ENCODE measurements at regions not wholly inside any gene's neighbourhood (a gene's known extent, or its start where the extent isn't known, plus 50 kb on each side); places are given as distances from the start of the nearest gene placed in this dataset.
A peak's percentile ranks its signal among the peaks of the same experiment; 100 is the strongest.
"Not testable (repeated sequence)": the region's sequence is repeated elsewhere in the genome, so short reads cannot be mapped to it uniquely, and the experiment has no call there.

DNA sequence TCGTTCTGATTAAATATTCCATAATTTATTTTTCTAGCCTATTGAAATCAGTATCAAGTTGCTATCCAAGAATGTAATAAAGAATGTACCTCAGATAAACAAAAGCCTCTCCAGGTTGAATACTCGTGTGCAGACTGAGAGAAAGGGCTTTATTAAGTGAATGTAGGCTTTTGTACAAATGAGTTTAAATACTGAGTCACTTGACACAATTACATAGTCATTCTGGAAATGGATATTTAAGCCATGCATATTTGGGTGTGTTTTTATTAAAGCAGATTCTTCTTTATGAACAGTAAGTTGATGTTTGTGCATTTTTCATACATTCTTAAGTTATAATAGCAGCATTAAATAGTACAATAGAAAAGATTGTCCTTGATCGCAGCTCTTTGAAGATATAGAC lies 139.8 kb upstream of the GK2 start:
- no peak for DNase-seq (ENCODE audit: low read depth)

DNA sequence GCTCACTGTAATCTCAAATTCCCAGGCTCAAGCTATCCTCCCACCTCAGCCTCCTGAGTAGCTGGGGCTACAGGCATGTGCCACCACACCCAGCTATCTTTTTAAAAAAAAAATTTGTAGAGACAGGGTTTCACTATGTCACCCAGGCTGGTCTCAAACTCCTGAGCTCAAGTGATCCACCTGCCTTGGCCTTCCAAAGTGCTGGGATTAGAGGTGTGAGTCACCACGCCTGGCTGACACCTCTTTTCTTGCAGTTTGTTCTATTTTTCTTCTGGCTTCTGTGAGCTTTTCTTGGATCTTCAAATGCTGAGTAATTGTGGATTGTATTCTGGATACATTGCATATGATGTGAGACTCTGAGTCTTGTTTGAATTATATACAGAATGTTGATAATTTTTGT lies 137.3 kb upstream of the GK2 start:
- DNase-seq (ENCODE audit: low read depth), result not testable (repeated sequence)

DNA sequence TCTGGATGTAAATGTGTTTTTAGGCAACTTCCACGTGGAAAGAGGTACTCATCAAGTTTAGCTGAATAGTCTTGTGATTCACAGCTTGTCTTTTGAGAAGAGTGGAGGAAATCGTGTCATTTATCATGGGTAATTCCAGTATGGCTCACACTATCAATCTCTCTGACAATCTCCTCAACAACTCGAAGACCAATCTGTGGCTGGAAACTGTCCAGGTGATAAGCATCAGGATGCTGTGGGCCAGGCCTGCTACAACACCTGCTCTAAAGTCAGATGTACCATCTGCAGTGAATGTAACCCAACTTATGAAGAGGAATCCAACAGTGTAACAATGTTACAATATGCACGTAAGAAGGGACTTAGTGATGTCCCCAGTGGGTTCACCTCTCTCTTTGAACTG lies 132.1 kb upstream of the GK2 start:
- DNase-seq (ENCODE audit: low read depth), result no peak

DNA sequence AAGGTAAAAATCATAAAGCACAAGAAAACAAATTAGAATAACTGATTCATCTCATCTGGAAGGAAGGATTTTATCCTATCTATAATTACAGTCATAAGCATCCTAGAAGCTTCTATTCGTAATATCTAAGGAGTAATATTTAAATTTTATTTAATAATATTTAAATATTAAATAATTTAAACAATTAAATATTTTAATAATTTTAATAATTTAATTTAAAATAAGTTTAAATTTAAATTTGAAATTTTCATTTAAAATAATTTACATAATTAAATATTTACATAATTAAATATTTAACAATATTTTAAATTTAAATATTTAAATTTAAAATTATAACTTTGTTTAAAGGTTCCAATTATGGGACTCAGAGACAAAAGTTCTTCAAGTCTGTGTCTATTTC lies 127.5 kb upstream of the GK2 start:
- no peak for DNase-seq (ENCODE audit: low read depth)

DNA sequence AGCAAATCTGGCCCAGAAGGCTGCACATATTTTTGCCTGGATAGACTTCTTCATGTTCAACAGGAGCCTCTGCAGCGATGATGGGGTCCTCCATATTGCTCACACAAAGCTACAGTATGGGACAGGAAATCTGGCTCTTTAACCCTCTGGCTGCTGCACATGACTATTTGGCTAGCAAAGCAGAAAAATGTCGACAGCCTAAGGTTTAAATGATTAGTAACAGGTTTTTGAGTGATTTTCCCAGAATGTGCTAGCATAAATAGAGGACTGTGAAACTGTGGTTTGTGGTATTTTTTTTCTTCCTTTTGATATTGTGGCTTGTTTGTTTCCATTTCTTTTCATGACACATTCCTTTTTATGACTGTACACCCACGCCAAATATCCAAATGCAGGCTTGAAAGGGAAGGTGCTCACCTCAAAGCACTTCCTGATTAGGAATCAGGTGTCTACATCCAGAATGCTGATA lies 120.2 kb upstream of the GK2 start:
- DNase-seq (ENCODE audit: low read depth), result no peak

DNA sequence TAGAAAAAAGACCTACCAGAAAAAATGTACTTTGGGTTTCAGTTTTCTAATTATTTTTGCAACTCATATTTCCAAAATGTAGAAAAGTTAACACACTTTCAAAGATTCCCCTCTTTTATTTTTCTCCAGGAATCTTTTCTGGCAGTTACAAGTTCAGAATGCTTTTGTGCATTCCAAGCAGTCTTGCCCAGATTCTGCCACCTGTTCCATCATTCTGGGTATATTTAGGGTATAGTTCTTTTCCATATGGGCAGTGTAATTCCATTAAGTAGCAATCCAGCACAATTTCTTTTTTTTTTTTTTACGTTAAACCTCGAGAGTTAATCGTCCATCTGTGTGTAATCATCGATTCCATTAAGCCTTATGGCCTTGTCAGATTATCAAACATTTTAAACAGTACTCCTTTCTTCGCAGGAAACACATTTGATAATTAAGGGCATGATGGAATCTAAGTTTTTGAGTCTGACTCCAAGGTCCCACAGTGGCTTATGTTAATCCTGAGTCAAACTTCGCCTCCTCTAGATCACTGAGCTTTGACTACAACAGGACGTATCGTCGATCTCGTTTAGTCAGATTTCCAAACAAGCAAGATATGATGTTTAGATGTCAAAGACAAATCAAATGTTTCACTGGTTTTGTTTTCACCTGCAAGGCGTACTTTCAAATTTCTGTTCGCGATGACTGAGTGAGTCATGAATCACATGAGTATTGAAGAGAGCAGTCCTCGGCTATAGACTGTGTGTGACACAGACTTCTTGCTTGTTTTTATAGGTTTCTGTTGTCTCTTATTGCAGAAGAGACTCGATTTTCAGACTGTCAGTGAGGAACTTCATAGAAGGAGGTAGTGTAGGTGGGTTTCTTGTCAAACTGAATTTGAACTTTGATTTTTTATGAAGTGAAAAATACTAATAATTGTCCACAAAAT lies 118.9 kb upstream of the GK2 start:
- no peak for DNase-seq (ENCODE audit: low read depth)

DNA sequence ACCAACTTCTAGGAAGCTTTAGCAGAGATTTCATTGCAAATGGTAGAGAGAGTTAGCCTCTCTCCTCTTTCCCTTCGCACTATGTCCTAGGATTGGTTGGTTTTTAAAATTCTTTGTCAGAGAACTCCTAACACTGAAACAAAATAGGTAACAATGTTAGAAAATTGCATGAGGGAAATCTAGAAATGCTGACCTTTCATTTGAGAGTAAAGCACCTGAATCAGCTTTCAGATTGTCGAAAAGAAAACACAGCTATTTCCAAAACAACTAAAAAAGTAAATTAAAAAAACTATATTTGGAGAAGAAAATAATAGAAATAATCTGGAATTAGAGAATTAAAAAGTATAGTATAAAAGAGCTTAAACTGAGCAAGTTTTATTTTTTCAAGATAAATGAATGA lies 108.1 kb upstream of the GK2 start:
- no peak for DNase-seq (ENCODE audit: low read depth)

DNA sequence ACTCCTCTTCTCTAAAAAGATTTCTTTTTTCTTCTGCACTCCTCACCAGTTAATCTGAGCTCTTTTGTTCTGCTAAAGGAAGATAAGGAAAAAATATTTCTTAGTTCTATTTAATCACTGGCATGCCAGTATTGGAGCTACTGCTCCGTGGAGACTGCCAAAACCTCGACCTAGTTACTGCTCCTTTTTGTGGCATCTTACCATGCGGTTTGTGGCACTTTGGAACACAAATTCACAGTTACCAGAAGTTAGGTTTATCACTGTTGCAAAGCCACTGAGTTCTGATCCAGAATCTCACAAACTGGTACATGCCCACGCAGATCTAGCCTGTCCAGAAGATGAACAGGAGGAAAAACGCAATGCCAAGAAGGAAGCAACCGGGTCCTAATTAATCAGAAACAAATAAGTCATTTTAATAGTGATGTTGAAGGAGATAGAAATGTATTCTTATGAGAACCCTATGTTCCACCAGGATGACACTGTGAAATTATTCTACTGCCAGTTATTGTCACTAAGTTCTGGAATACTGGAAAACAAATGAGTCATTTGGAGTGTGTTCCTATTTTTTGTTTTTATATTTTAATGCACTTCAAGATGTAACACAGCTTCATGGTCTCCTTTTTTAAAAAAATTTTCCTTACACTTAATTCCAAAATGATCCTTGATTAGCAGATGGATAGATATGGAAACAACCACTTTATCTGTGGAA lies 106.7 kb upstream of the GK2 start:
- no peak for DNase-seq (ENCODE audit: low read depth)

DNA sequence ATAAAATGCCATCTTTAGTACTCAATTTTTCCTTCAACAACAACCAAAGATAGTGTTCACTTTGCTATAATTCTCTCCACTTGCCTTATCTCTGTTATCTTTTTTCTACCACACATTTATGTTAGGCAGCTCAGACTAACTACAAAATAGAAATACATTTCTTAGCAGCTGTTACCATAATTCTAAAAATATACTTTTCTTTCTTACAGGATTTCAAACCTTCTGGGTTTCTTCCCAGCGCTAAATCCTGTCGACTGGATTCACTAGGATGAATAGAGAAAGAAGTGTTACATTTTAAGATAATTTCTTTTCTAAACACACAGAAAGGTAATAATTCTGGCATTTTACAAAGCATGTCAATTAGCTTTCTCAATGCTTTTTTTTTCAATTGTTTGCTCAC lies 105.5 kb upstream of the GK2 start:
- DNase-seq (ENCODE audit: low read depth), result no peak

DNA sequence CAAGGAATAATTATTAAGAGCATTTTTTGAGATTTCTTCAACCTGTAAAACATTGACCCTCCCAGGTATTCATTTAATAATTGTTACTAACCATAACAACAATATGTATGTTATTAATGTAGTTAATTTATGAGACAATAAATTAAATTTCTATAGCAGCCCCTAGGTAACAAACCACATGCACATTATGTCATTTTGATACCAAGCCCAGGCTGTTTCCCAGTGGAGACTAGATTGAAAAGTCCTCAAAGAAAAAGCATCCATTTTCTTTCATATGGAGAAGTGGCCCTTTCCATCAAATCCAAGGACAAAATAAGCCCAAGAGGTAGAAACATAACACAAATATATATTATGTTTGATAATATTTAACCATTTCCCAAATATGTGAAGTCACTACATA lies 104.3 kb upstream of the GK2 start:
- no peak for DNase-seq (ENCODE audit: low read depth)

DNA sequence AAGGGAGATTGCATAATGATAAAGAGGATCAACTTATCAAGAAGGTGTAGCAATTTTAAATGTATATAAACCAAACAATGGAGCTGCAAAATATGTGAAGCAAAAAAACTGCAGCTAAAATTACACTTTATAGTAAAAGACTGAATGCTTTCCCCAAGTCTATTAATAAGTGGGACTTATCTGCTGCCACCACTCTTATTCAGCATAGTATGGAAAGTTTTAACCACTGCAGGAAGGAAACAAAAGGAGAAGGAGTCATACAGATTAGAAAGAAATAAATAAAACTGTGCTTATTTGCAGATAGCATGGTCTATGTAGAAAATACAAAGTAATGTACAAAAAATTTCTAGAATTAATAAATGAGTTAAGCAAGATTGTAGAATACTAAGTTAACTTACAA lies 94.1 kb upstream of the GK2 start:
- DNase-seq (ENCODE audit: low read depth), result no peak

DNA sequence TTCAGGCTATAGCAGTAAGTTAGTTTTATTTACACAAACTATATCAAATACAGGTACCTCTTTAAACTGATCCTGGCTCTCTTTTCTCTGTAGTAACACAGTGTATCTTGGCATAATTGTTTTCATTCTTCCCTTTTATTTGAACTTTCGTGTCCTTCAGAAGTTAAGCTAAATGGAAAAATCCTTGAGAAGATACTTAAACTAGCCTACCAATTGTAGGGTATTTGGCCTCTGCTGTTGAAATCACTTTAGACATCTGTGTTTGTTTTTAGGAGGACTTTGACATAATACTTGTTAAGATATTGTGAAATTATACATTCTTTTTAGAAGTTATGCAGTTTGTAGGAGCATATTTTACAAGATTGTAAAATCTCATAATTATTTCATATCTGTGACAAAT lies 90.3 kb upstream of the GK2 start:
- DNase-seq (ENCODE audit: low read depth), result no peak

DNA sequence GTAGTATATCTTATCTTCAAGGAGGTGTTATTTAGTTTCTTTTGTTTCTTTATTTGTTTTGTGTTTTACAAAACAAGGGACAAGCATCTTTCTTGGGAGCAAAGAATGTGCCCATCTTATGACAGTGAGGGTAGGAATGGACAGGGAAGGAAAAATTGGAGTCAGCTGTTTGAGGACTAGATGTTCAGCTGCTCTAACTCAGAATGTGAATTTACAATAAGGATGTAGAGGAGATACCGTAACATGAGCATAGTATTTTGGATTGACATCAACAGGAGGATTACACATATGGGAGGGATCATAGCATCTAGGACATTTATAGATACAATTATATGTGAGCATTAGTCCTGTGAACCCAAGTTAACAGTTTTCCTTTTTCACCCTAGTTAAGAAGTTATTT lies 89.0 kb upstream of the GK2 start:
- DNase-seq (ENCODE audit: low read depth), result no peak

DNA sequence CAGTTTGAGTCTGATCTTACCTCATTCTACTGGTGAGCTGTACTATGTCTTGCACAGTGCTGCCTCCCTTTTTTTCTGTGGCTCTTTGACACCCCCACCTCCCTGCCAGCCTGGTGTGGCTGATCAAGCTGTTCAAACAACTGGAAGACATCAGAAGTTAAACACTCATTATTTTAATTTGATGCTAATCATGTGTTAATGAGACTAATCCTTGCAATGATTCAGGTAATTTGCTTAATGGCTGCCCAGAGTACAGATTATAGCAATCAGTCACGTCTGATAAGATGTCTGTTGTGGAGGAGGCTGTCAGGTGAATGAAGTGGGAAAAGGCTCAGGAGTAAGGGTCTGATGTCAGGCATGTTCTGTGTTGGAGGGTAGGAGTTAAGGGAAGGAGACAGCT lies 87.4 kb upstream of the GK2 start:
- DNase-seq (ENCODE audit: low read depth), result no peak

DNA sequence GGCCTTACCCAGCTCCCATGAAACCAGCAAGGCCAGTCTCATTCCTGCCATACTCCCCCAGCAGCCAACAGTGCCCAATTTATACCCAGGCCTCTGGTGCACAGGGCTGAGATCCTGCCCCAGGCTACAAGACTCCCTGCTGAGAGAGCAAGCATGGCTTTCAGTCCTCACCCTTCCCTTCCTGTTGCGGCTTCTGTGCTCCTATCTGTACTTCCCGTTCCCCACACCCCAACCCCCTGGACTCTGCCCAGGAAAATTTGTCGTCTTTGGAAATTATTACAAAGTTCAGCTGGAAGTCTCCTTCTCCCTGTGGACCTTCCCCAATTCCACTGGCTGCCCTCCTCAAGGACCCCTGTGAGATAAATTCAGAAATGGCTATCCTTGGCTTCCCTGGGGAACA lies 84.1 kb upstream of the GK2 start:
- peak; percentile 26 for DNase-seq (ENCODE audit: low read depth)

DNA sequence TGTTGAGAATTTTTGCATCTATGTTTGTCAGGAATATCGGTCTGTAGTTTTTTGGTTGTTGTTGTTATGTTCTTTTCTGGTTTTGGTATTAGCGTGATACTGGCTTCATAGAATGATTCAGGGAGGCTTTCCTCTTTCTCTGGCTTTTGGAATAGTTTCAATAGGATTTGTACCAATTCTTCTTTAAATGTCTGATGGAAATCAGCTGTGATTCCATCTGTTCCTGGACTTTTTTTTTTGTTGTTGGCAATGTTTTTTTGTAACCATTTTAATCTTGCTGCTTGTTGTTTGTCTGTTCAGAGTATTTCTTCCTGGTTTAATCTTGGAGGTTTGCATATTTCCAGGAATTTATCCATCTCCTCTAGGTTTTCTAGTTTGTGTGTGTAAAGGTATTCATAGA lies 81.5 kb upstream of the GK2 start:
- no peak for DNase-seq (ENCODE audit: low read depth)

DNA sequence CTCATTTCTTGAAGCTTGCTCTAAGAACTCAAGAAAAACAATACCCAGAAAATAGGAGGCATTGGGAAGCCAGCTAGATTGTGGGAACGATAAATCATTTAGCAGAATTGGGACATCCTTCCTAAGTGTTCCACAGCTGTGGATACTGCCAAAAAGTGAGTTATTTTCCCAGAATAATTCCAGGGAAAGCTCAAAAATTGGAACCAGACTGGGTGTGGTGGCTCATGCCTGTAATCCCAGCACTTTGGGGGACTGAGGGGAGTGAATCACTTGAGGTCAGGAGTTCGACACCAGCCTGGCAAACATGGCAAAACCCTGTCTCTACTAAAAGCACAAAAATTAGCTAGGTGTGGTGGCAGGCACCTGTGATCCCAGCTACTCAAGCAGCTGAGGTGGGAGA lies 68.2 kb upstream of the GK2 start:
- DNase-seq (ENCODE audit: low read depth), result no peak

DNA sequence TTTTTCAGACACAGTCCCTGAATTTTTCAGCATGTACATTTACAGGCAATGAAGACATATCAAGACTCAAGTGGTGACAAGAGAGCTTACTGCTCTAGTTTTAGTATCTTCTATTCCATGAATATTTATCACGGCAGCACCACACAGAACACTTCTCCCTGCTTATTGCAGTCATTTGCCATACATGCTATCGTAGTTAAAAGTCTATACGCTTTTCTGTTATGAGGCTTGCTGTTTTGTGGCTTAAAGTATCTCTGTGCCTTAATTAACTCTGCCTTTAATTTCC lies 65.4 kb upstream of the GK2 start:
- DNase-seq (ENCODE audit: low read depth), result no peak

DNA sequence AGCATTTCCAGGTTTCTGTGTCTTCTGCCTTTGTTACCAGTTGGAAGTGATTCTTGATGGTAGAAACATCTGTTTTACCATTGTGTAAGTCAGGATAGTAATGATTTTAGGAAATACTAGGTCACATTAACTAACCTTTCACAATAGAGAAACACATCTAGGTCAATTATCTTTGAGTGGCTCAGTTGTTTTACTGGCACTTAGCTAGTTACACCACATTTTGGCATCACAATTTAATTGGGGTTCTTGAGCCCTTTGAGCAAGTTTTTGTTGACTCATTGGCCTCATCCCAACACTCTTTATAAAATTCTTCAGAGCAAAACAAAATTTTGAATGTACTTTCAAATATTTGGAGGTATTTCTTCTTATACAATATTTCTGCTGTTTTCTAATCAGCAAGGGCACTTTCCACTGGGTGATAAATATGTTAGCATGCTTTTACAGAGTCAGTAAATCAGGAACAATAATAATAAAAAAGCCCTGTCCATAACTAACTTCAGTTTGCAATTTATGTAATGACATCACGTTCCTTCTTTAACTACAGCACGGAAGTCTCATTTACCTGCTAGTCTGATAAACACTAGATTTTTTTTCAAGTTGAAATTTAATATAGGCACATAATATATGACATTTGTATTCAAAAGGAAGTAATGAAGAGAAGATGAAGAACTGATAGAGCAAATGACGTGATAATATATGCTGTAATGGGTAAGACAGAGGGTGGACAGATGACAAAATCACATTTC lies 64.8 kb upstream of the GK2 start:
- no peak for DNase-seq (ENCODE audit: low read depth)

DNA sequence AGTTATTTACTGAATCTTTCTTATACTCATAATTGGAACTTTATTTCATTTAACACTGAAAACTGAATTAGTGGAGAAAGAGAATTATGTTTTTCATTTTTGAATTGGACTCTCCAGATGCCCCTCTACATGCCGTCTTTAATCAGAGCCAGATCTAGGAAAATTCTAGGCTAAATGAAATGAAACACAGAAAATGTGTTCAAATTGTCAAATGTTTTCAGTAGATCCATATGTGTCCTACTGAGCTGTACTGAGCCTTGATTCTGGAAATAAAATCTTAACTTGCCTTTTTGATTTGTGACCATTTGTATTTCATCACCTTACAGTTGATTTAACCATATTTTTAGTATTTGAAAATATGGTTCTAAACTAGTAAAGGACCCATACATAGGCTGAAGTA lies 64.0 kb upstream of the GK2 start:
- DNase-seq (ENCODE audit: low read depth), result no peak

DNA sequence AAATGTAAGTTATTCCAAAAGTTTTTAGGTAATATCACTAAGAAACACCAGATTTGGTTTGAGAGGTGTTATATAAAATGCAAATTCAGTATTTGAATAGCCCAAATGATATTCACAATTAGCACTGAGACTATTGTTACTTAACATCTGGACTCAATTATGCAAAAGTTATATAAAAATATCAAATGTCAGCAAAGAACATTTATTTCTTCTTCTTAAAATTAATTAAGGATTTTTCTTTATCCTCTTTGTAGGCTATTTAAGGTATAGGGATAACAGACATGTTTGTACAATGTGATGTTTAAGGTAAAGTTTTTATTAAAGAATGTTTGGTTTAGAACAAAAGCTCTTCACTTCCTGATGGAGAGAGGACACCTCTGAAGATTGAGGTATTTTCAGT lies 63.3 kb upstream of the GK2 start:
- no peak for DNase-seq (ENCODE audit: low read depth)

DNA sequence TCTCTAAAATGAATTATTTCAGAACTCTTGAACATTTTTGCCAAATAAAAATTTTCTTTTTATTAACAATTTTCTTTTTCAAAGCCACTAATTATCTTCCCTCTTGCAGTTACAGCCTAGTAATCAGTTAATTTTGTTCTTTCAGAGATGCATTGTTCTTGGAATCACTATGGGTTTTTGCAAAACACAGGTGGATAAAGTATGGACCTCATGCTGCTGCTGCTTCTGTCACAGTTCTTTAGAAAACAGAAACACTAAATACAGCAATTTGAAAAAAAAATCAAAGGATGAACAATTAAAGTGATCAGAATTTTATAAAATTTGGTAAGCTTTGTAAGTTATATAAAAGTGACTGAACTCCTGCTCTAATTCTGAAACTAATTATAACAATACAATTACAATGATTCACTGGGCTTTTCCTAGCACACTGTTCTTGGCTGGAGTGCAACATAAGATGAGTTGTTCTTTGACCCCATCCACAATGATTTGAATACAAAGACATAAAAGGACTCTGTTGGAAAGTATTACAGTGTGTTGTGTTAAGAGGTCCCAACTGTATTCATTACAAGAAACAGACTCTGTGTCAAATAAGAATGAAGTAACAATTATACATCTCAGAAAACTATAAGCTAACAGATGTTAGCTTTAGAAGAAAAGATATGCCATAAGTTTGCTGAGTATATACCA lies 59.4 kb upstream of the GK2 start:
- no peak for DNase-seq (ENCODE audit: low read depth)

DNA sequence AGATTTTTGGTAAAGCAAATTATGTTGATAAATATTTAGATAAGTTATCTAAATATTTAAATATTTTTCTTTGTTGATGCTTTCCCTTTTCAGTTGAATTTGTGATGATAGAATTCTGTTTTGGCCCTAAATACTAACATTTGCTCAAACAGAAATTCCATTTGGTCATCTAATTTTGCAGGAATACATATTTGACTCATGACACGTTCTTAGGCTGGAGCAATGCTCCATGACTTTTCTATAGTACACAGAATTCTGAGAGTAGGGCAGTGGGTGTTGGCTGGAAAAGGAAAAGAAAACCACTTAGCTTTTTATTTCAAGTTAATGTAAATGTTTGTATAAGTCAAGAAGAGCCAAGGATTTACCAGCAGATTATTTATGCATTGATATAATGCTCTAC lies 58.6 kb upstream of the GK2 start:
- DNase-seq (ENCODE audit: low read depth), result no peak

Data from CMK (cell line).